Heart left ventricle (tissue), 13 donors: ENCODE measurements at regions not wholly inside any gene's neighbourhood (a gene's known extent, or its start where the extent isn't known, plus 50 kb on each side); places are given as distances from the start of the nearest gene placed in this dataset.

Experiments used
- POLR2A ChIP-seq, 2 donors: fragments of 450-650 bp; IDR thresholded peaks; one replicate each; pipeline ENCODE4 v1.6.1; 2017; ENCODE audit warnings: antibody characterized with exemption in 2 of 2, mild to moderate bottlenecking in 2 of 2, moderate library complexity in 2 of 2
- TF ChIP-seq, protein P1 (sequence below), 12 donors: fragments of 200-600 bp; sonication (generic) in 4 of 12; IDR thresholded peaks; one replicate each; pipeline versions ENCODE4 v1.5.0 to v1.8.0; 2018 to 2022; ENCODE audit warnings: antibody characterized with exemption in 12 of 12, mild to moderate bottlenecking in 5 of 12
- donor health status: ischemic (EF 13 %, LVEDD 7.1; RV severe dilation, severe dysfunction).
- donor health status: DM: no; HTN: yes; CAD: no.
- donor health status: DM: no; HTN: no; CAD: no.
- donor health status: ischemic (EF 25% LVEDD 6.9; RV normal size, moderate dysfunction).
- donor health status: ischemic (EF 25% LVEDD 5.7; RV mildly dilated, moderate dysfunction).
- donor health status: ischemic (EF 35%, LVEDD 5.7; RV mildly dilated, moderate dysfunction).
- donor health status: nonischemic (EF 11% LVEDD 7.7; RV severe dilation, severe dysfunction).
- donor health status: DM: yes; HTN: yes; CAD: no.
- donor health status: PGD.
- donor health status: ischemic (EF 29% LVEDD 5.4; RV normal size, mild dysfunction).
- donor health status: nonischemic (EF 23%, LVEDD 6.1; RV moderate dilation, normal function).

DNA sequence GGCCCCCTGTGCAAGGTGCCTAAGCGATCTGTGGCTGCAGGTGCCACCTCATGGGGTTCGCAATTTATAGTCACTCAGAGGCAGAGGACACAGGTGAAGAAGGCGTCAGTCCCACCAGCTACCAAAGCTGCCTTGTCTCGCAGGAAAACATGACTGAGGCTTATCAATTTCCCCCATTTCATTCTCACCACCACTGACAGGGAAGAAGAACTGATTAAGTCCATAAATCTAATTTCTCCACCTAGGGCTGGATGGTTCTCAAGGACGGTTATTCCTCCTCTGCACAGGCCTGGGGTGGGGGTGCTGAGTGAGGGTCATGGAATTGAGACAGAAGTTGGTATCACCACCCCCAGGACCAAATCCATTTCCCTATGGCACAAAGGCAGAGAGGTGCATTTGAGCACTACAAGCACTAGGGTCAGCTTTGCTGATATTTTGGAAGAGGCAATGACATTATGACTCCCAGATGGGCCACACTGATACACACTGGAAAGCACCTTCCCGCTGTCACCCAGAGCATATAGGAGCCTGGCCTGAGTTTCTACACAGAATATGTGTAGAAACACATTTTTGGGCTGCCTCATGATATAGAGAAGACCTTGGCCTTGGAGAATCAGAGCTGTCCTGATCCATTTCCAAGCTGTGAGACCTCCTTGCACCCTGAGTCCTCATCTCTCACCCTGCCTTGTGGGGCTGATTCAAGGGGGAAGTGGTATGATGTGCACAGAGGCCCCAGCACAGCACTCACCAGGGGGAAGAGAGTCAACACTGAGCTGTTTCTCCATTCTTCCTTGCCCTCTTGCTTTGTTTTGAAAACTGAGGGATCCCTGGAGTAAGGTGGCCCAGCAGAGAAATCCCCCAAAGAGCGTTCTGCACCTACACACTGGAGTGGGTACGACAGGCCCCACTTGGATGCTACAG, 59.4 kb downstream of the PITPNM2 start:
- TF ChIP-seq, protein P1, sequence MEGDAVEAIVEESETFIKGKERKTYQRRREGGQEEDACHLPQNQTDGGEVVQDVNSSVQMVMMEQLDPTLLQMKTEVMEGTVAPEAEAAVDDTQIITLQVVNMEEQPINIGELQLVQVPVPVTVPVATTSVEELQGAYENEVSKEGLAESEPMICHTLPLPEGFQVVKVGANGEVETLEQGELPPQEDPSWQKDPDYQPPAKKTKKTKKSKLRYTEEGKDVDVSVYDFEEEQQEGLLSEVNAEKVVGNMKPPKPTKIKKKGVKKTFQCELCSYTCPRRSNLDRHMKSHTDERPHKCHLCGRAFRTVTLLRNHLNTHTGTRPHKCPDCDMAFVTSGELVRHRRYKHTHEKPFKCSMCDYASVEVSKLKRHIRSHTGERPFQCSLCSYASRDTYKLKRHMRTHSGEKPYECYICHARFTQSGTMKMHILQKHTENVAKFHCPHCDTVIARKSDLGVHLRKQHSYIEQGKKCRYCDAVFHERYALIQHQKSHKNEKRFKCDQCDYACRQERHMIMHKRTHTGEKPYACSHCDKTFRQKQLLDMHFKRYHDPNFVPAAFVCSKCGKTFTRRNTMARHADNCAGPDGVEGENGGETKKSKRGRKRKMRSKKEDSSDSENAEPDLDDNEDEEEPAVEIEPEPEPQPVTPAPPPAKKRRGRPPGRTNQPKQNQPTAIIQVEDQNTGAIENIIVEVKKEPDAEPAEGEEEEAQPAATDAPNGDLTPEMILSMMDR (IDR thresholded peaks at IDR 0.05), result no peak
- no peak for TF ChIP-seq POLR2A (IDR thresholded peaks at IDR 0.05)
